ENCODE measurements at regions not wholly inside any gene's neighbourhood (a gene's known extent, or its start where the extent isn't known, plus 50 kb on each side); places are given as distances from the start of the nearest gene placed in this dataset.

- no peak for DNase-seq
Observed at GRCh38 chr22:27679693-27680488, 121.7 kb downstream of the MN1 start.

- DNase-seq = no peak
Observed at GRCh38 chr22:27680636-27681035, 120.9 kb downstream of the MN1 start.

GRCh38 chr22:27681037-27681436 lies 120.5 kb downstream of the MN1 start:
- no peak for DNase-seq

GRCh38 chr22:27682437-27682836 lies 119.1 kb downstream of the MN1 start:
- no peak for DNase-seq

GRCh38 chr22:27684901-27685300 lies 116.7 kb downstream of the MN1 start:
- DNase-seq = no peak

GRCh38 chr22:27685515-27685914 lies 116.0 kb downstream of the MN1 start:
- DNase-seq = no peak

- no peak for DNase-seq
Observed at GRCh38 chr22:27685970-27686369, 115.6 kb downstream of the MN1 start.

- DNase-seq = no peak
Observed at GRCh38 chr22:27686534-27686933, 115.0 kb downstream of the MN1 start.

GRCh38 chr22:27687984-27688545 lies 113.5 kb downstream of the MN1 start:
- DNase-seq = no peak

GRCh38 chr22:27689664-27690063 lies 111.9 kb downstream of the MN1 start:
- no peak for DNase-seq

GRCh38 chr22:27690599-27690998 lies 111.0 kb downstream of the MN1 start:
- no peak for DNase-seq

GRCh38 chr22:27692243-27692642 lies 109.3 kb downstream of the MN1 start:
- no peak for DNase-seq

- DNase-seq = no peak
Observed at GRCh38 chr22:27695925-27696324, 105.6 kb downstream of the MN1 start.

GRCh38 chr22:27697888-27698287 lies 103.7 kb downstream of the MN1 start:
- no peak for DNase-seq
